ENCODE measurements at regions not wholly inside any gene's neighbourhood (a gene's known extent, or its start where the extent isn't known, plus 50 kb on each side); places are given as distances from the start of the nearest gene placed in this dataset.

- TF ChIP-seq CTCF (IDR thresholded peaks at IDR 0.05 in 8 of 11, conservative IDR thresholded peaks at IDR 0.05 in 3 of 11) (no peak), POLR2AphosphoS5 (IDR thresholded peaks at IDR 0.05) (no peak), POLR2A (IDR thresholded peaks at IDR 0.05) (no peak)
Observed at GRCh38 chr5:144108131-144108530, 62.3 kb downstream of the YIPF5 start.
